NCI-H1694 treated with DMSO at 0.1 percent for 48 hours (cell line): ENCODE measurements at regions not wholly inside any gene's neighbourhood (a gene's known extent, or its start where the extent isn't known, plus 50 kb on each side); places are given as distances from the start of the nearest gene placed in this dataset.
"Not testable (repeated sequence)": the region's sequence is repeated elsewhere in the genome, so short reads cannot be mapped to it uniquely, and the experiment has no call there.

Source experiments
- DNase-seq: peaks from one replicate; lab custom pipeline; 2025; lab: John Stamatoyannopoulos, UW

DNA sequence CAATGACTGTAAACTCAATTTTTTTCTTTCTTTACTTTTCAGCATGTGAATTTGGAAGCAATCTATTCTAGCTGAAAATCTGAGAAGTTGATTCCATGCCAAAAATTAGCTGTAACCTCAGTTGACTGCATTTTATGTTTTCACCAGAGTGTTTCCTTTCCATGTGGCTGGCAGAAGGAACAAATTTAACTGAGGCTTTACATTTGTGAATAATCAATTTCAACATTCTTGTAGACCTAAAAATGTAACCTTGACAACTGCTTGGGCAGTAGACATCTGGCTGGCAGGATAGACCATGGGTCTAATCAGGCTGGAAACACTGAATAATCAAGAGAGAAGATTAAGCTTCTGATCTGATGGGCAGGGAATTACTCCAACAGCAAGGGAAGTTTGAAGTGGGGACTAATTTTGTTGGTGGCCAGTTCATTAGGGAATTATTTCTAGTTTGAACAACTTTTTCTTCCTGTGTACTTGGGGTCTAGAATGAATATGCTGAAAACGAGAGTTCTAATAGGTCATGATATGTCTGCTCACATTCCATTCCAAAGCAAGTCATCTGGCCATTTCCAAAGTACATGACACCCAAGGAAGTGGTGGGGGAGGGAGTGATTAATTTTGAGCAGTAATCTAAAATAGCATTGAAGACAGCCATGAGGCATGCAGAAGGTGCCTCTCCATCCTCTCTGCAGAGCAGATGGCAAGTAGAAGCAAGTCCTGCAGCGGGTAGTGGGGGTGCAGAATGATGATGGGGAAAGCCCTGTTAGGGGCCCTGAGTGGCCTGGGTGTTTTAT, 68.2 kb downstream of the ATP23 start:
- DNase-seq, result no peak

- DNase-seq, result no peak
These were observed 70.3 kb downstream of the ATP23 start for GRCh38 chr12:58011676-58012075.

DNA sequence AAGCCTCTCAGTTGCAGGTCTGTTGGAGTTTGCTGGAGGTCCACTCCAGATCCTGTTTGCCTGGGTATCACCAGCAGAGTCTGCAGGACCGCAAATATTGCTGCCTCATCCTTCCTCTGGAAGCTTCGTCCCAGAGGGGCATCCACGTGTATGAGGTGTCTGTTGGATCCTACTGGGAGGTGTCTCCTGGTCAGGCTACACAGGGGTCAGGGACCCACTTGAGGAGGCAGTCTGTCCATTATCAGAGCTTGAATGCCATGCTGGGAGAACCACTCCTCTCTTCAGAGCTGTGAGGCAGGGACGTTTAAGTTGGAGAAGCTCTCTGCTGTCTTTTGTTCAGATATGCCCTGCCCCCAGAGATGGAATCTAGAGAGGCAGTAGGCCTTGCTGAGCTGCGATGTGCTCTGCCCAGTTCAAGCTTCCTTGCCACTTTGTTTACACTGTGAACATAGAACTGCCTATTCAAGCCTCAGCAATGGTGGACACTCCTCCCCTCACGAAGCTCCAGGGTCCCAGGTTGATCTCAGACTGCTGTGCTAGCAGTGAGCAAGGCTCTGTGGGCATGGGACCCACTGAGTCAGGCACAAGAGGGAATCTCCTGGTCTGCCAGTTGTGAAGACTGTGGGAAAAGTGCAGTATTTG, 81.1 kb downstream of the ATP23 start:
- DNase-seq, result not testable (repeated sequence)

DNA sequence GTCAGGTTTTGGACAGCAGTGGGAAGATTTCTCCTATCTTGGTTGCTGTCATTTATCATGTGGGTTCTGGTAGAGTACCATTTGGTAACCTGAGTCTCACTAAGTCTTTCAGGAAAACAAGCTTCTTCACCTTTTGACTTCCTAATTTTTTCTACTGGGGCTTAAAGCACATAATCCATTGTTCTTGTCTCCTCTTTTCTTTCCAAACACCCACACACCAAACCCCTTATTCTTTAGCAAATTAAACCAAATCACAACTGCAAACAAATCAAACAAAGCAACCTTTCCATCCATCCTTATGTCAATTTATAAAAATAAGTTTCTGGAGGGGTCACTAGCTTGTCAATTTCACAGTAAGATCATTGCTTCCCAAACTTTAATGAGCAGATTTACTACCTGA, 84.1 kb downstream of the ATP23 start:
- DNase-seq, result no peak

DNA sequence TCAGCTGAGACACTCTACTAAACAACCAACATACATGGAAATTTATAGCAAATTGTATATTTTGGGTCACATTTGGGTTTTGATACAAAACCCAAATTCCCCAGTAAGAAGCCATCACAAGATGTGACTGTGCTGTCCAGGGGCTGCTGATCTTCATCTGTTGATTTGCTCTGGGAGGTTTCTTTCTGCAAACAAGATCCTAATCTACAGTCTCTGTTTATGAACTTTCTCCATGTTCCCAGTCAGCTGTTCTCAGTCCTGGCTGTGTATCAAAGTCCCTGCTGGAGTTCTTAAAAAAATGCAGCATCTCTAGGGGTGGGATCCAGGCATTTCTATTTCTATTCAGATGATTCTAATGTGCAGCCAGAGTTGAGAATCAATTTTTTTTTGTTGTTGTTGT, 85.1 kb downstream of the ATP23 start:
- no peak for DNase-seq

DNA sequence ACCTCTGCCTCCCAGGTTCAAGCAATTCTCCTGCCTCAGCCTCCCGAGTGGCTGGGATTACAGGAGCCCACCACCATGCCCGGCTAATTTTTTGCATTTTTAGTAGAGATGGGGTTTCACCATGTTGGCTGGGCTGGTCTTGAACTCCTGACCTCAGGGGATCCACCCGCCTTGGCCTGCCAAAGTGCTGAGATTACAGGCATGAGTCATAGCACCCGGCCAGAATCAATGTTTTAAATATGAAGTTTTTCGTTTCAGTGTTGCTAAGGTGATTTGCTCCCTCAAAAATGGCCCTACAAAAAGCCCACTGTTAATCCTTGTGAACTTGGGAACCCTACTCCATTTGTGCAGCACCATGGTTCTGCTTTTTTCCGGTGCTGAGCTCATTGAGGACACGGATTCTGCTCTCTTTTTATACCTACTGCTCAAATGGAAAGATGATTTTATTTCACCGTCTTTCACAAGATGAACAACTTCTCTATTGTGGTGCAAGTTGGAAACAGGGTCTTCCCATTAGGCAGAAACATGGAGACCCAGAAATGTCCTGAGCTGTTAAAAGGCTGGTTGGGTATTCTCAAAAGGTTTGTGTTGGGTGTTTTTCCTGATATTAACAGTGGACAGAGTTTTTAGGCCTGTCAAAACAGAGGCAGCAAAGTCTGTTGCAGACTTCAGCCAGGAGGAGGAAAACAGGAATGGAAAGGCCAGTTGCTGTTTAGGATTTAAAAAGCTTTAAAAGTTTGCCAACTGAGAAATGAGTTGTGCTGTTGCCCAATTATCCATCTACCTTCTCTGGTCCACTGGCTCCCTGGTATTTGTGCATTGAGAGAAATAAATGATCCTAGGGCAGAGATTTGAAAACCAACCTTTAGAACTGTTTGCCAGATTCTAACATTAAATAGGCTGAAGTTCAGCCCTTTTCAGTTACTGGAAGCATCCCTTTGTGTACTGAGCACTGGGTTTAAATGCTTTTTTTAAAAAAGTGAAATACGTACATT, 85.8 kb downstream of the ATP23 start:
- no peak for DNase-seq

GRCh38 chr12:58028294-58028693, 86.9 kb downstream of the ATP23 start:
- no peak for DNase-seq

DNA sequence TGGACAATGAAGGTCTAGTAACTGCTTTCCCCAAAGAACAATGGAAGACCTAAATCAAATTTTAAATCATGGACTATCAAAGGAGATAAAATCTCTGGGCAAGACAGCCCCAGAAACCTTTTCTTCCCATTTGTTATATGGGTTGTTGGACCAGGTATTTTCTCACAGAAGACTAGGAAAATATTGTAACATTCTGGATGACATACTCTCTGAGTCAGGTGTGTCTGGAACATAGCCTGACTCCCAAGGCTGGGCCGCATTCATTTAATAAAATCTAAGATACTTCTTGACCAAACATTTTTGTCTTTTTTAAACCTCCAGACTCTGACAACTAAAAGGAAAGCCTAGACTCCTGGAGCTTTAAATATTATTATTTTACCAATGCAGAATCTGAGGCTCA, 87.9 kb downstream of the ATP23 start:
- no peak for DNase-seq

GRCh38 chr12:58030566-58031279, 89.4 kb downstream of the ATP23 start:
- no peak for DNase-seq

GRCh38 chr12:58032156-58032555, 90.8 kb downstream of the ATP23 start:
- DNase-seq, result no peak

GRCh38 chr12:58033831-58034230, 92.5 kb downstream of the ATP23 start:
- no peak for DNase-seq

- DNase-seq, result no peak
These were observed 92.9 kb downstream of the ATP23 start for GRCh38 chr12:58034311-58034710.

DNA sequence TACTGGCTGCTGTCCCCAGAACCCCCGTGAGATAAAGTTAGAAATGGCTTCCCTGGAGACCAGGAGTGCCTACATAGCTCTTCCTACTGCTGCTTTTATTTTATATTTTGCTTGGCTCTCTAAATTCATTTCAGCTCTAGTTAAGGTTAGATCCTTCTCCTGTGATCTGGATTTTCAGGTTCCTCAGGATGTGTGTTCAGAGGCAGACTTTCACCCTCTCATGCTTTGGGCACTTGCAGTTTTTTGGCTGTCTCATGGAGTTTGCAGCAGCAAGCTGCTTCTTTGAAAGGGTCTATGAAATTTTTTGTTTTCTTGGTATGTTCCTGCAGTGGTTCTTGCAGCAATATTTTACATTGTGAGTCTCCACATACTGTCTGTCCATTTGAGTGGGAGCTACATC, 93.3 kb downstream of the ATP23 start:
- DNase-seq, result no peak

DNA sequence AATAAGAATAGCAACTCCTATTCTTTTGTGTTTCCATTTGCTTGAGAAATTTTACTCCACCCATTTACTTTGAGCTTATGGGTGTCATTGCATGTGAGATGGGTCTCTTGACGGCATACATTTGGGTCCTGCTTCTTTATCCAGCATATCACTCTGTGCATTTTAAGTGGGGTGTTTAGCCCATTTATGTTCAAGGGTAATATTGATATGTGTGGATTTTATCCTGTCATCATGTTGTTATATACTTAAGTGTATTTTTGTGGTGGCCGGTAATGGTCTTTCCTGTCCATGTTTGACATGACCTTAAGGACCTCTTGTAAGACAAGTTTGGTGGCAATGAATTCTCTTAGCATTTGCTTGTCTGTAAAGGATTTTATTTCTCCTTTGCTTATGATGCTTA, 100.1 kb downstream of the ATP23 start:
- DNase-seq, result no peak

GRCh38 chr12:58044966-58045365, 103.6 kb downstream of the ATP23 start:
- DNase-seq, result no peak

GRCh38 chr12:58046271-58046670, 104.9 kb downstream of the ATP23 start:
- no peak for DNase-seq

- DNase-seq, result no peak
These were observed 110.0 kb downstream of the ATP23 start for GRCh38 chr12:58051378-58051777.

GRCh38 chr12:58064666-58065065, 123.3 kb downstream of the ATP23 start:
- DNase-seq, result no peak

DNA sequence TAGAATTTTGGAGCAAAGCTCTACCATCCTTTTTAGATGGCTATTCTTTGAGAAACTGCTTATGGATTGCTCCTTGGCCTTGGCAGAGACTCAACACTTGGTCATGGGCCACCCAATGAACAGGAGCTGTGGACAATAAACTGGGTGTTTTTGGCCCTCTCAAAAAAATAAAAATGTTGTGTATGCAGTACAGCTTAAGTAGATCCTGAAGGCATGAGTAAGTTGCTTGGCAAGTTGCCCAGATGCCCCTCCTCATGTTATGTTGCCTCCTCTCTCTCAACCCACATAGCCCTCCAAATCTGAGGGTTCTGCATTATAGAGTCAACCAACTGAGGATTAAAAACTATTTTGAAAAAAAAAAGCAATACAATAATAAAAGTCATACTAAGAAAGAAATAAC, 124.9 kb downstream of the ATP23 start:
- no peak for DNase-seq

GRCh38 chr12:58067610-58068387, 126.4 kb downstream of the ATP23 start:
- no peak for DNase-seq

DNA sequence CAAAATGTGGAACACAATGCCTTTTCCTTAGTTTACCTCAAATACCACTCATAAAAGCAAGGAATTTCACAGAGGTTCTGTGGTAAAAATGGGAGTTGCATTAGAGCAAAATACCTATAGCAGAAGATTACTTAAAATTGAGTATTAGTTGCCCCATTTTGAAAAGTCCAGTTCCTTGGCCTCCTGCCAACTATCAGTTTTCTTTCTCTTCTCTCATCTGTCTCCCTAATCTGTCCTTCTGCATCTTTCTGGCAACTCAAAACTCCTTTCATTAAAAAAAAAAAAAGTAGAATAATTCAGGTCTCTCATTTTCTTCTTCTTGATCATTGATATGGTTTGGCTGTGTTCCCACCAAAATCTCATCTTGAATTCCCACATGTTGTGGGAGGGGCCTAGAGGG, 127.3 kb downstream of the ATP23 start:
- DNase-seq, result no peak
